ENCODE measurements at regions not wholly inside any gene's neighbourhood (a gene's known extent, or its start where the extent isn't known, plus 50 kb on each side); places are given as distances from the start of the nearest gene placed in this dataset.

DNA sequence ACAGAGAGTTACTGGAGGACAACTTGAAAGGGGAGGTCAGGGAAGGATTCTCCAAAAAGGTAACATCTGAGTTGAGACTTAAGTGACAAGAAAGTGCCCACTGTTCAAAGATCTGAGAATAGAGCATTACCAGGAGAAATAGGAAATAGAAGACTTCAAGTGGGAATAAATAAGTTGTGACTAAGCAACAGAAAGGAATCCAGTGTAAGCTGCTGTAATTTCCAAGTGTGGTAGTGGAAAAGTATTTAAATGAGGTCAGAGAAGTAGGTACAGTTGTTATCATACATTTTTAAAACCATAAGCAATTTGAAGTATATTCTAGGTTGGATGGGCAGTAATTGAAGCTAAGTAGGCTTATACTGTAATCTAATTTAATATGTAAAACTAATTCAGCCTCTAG is 211.9 kb downstream of the FBXO8 start:
- no peak for TF ChIP-seq EZH2phosphoT487 (IDR thresholded peaks at IDR 0.05; ENCODE audit: insufficient read depth, low read depth)
- no peak for TF ChIP-seq EZH2 (IDR thresholded peaks at IDR 0.05; ENCODE audit: insufficient read depth, poor library complexity, severe bottlenecking)

Measured in GM23248 (cell line).